GM23338 (cell line): ENCODE measurements at regions not wholly inside any gene's neighbourhood (a gene's known extent, or its start where the extent isn't known, plus 50 kb on each side); places are given as distances from the start of the nearest gene placed in this dataset.

ENCODE experiments used
- ATAC-seq: fragments of 200-7000 bp; cut with Tn5 transposase; 3 replicates; pipeline ENCODE4 v1.9.1; 2020
- DNase-seq: peaks from one replicate; pipeline ENCODE4 v3.0.0-alpha.2; 2015; ENCODE audit warnings: low spot score
- H2AFZ ChIP-seq: fragments of 200-600 bp; sonication (generic); 2 replicates; pipeline ENCODE4 v1.8.0; 2016; ENCODE audit warnings: antibody characterized with exemption, mild to moderate bottlenecking, moderate library complexity
- H3F3A ChIP-seq: fragments of 200-600 bp; sonication (generic); replicated peaks from 2 replicates; pipeline ENCODE4 v1.8.0; 2017; ENCODE audit warnings: antibody characterized with exemption, mixed run types, low read depth
- H3K27ac ChIP-seq: fragments of 200-600 bp; sonication (generic); 2 replicates; pipeline ENCODE4 v1.6.1; 2016; ENCODE audit warnings: low read depth
- H3K27me3 ChIP-seq: fragments of 200-600 bp; sonication (generic); 2 replicates; pipeline ENCODE4 v1.8.0; 2016; ENCODE audit warnings: mild to moderate bottlenecking, mixed run types, moderate library complexity; ENCODE audit not compliant: insufficient read depth
- H3K36me3 ChIP-seq: fragments of 200-600 bp; sonication (generic); 2 replicates; pipeline ENCODE4 v1.8.0; 2016; ENCODE audit warnings: mild to moderate bottlenecking; ENCODE audit not compliant: insufficient read depth
- H3K4me1 ChIP-seq: fragments of 200-600 bp; sonication (generic); 2 replicates; pipeline ENCODE4 v1.8.0; 2016; ENCODE audit warnings: mild to moderate bottlenecking, moderate library complexity; ENCODE audit not compliant: insufficient read depth
- H3K4me2 ChIP-seq: fragments of 200-600 bp; sonication (generic); 2 replicates; pipeline ENCODE4 v1.7.1; 2017; ENCODE audit warnings: mixed run types
- H3K4me3 ChIP-seq: fragments of 200-600 bp; sonication (generic); 2 replicates; pipeline ENCODE4 v1.6.1; 2016; ENCODE audit warnings: mixed run types
- H3K79me2 ChIP-seq: fragments of 200-600 bp; sonication (generic); replicated peaks from 2 replicates; pipeline ENCODE4 v1.8.0; 2017; ENCODE audit warnings: mild to moderate bottlenecking; ENCODE audit not compliant: insufficient read depth
- H3K9me2 ChIP-seq: fragments of 200-600 bp; sonication (generic); 2 replicates; pipeline ENCODE4 v1.8.0; 2017; ENCODE audit not compliant: insufficient read depth
- H4K20me1 ChIP-seq: fragments of 200-600 bp; sonication (generic); replicated peaks from 2 replicates; pipeline ENCODE4 v1.8.0; 2017; ENCODE audit warnings: mild to moderate bottlenecking; ENCODE audit not compliant: insufficient read depth
- H3K27ac Mint-ChIP-seq: 2 replicates; pipeline ENCODE4 v1.8.0; 2020; ENCODE audit warnings: inconsistent platforms, mild to moderate bottlenecking, moderate library complexity, mixed read lengths
- H3K27me3 Mint-ChIP-seq: 3 replicates; pipeline ENCODE4 v1.8.0; 2022; ENCODE audit warnings: low read depth, mild to moderate bottlenecking, moderate library complexity, mixed read lengths, inconsistent platforms; ENCODE audit not compliant: insufficient read depth, poor library complexity
- H3K36me3 Mint-ChIP-seq: 3 replicates; pipeline ENCODE4 v1.8.0; 2021; ENCODE audit warnings: low read depth, mild to moderate bottlenecking, inconsistent platforms, moderate library complexity, mixed read lengths
- H3K4me1 Mint-ChIP-seq: 3 replicates; pipeline ENCODE4 v1.8.0; 2020; ENCODE audit warnings: mild to moderate bottlenecking, inconsistent platforms, mixed read lengths
- H3K4me3 Mint-ChIP-seq: 3 replicates; pipeline ENCODE4 v1.8.0; 2021; ENCODE audit warnings: moderate library complexity, mild to moderate bottlenecking, inconsistent platforms, mixed read lengths
- H3K9me3 Mint-ChIP-seq: 3 replicates; pipeline ENCODE4 v1.8.0; 2020; ENCODE audit warnings: moderate library complexity, mild to moderate bottlenecking, inconsistent platforms, mixed read lengths
- CREB1 ChIP-seq: fragments of 250-450 bp; sonication (Bioruptor Pico); IDR thresholded peaks from 2 replicates; pipeline ENCODE4 v1.5.0; 2020; ENCODE audit warnings: low read depth, mild to moderate bottlenecking, moderate library complexity
- CTCF ChIP-seq, 2 experiments: fragments of 200-600 bp in 1 of 2; sonication (generic) in 1 of 2; conservative IDR thresholded peaks; 2 replicates each; pipeline versions ENCODE4 v1.5.1 to v1.6.1; 2016 to 2017; ENCODE audit warnings: antibody characterized with exemption in 2 of 2, low read depth in 2 of 2, mild to moderate bottlenecking in 2 of 2, moderate library complexity in 1 of 2
- EZH2 ChIP-seq: fragments of 200-600 bp; sonication (generic); IDR thresholded peaks from one replicate; pipeline ENCODE4 v1.8.0; 2017; ENCODE audit warnings: antibody characterized with exemption, mild to moderate bottlenecking, low read depth; ENCODE audit not compliant: unreplicated experiment
- EZH2phosphoT487 ChIP-seq: fragments of 200-600 bp; sonication (generic); IDR thresholded peaks from one replicate; pipeline ENCODE4 v1.8.1; 2018; ENCODE audit warnings: antibody characterized with exemption; ENCODE audit not compliant: unreplicated experiment
- JUNB ChIP-seq: IDR thresholded peaks from one replicate; pipeline ENCODE4 v1.6.1; 2016; ENCODE audit warnings: antibody characterized with exemption; ENCODE audit not compliant: unreplicated experiment
- NANOG ChIP-seq: IDR thresholded peaks from 2 replicates; pipeline ENCODE4 v1.6.1; 2016; ENCODE audit warnings: antibody characterized with exemption, borderline replicate concordance
- POLR2AphosphoS5 ChIP-seq: IDR thresholded peaks from 2 replicates; pipeline ENCODE4 v1.6.1; 2016; ENCODE audit warnings: antibody characterized with exemption, low read depth
- REST ChIP-seq: IDR thresholded peaks from one replicate; pipeline ENCODE4 v1.6.1; 2018; ENCODE audit warnings: antibody characterized with exemption; ENCODE audit not compliant: unreplicated experiment
- STAT1 ChIP-seq: IDR thresholded peaks from one replicate; pipeline ENCODE4 v1.6.1; 2016; ENCODE audit warnings: antibody characterized with exemption; ENCODE audit not compliant: unreplicated experiment
- ZNF114 ChIP-seq: fragments of 250-450 bp; sonication (Bioruptor Pico); IDR thresholded peaks from 2 replicates; pipeline ENCODE4 v1.5.0; 2020; ENCODE audit warnings: mild to moderate bottlenecking, moderate library complexity
- ZNF331 ChIP-seq: fragments of 250-450 bp; sonication (Bioruptor Pico); IDR thresholded peaks from 2 replicates; pipeline ENCODE4 v1.5.0; 2020; ENCODE audit warnings: low read depth, mild to moderate bottlenecking, moderate library complexity
- TF ChIP-seq, protein P1 (sequence below): IDR thresholded peaks from 2 replicates; pipeline ENCODE4 v1.6.1; 2016; ENCODE audit warnings: antibody characterized with exemption
- TF ChIP-seq, protein P2 (sequence below): fragments of 250-450 bp; sonication (Bioruptor Pico); IDR thresholded peaks from 2 replicates; pipeline ENCODE4 v1.5.0; 2020; ENCODE audit warnings: mild to moderate bottlenecking, moderate library complexity

DNA sequence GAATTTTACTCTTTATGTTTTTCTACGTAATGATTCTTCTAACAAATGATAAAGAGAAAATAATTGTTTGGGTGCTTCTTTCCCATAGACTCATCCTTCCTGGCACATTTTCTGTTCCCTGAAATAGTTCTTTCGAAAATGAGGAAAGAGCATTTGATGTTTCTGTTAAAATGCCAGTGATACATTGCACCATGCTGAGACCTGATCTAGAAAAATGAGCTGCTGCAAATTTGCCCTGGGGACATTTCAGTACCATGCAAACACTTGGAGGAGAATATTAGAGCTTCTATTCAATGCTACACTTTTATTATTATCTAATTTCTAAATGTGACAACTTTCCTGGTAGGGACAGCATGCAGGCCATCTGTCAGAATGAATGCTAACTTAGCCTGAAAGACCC, 83.3 kb downstream of the C4orf33 start:
- Histone ChIP-seq H3K9me2 (no peaks in the 10 kb centered on the region), H4K20me1 (no peaks in the 10 kb centered on the region), H3F3A (no peaks in the 10 kb centered on the region), H3K4me2 (no peak overlapping the region), H3K27ac (no peak overlapping the region), H3K4me1 (no peaks in the 10 kb centered on the region), H3K79me2 (no peaks in the 10 kb centered on the region), H3K4me3 (no peak overlapping the region), H3K36me3 (no peaks in the 10 kb centered on the region), H3K27me3 (no peaks in the 10 kb centered on the region), H2AFZ (no peak overlapping the region)
- Mint-ChIP-seq H3K4me3 (no peak overlapping the region), H3K4me1 (no peaks in the 10 kb centered on the region), H3K27ac (no peak overlapping the region), H3K27me3 (peaks cover 1% of the 10 kb centered on the region), H3K36me3 (no peaks in the 10 kb centered on the region), H3K9me3 (no peaks in the 10 kb centered on the region; the same call in 2 of the 3 replicates)
- ATAC-seq (no peak), DNase-seq (no peak)
- TF ChIP-seq EZH2 (no peak), POLR2AphosphoS5 (no peak), CTCF (conservative IDR thresholded peaks at IDR 0.05; ENCODE audit: low read depth in 2 of 2) (no peak), STAT1 (no peak), CREB1 (no peak), ZNF331 (CRISPR knock-in tag) (no peak), REST (no peak), ZNF114 (no peak), JUNB (no peak), NANOG (no peak), EZH2phosphoT487 (no peak)
- TF ChIP-seq, protein P1, sequence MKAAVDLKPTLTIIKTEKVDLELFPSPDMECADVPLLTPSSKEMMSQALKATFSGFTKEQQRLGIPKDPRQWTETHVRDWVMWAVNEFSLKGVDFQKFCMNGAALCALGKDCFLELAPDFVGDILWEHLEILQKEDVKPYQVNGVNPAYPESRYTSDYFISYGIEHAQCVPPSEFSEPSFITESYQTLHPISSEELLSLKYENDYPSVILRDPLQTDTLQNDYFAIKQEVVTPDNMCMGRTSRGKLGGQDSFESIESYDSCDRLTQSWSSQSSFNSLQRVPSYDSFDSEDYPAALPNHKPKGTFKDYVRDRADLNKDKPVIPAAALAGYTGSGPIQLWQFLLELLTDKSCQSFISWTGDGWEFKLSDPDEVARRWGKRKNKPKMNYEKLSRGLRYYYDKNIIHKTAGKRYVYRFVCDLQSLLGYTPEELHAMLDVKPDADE: no peak
- TF ChIP-seq, protein P2, sequence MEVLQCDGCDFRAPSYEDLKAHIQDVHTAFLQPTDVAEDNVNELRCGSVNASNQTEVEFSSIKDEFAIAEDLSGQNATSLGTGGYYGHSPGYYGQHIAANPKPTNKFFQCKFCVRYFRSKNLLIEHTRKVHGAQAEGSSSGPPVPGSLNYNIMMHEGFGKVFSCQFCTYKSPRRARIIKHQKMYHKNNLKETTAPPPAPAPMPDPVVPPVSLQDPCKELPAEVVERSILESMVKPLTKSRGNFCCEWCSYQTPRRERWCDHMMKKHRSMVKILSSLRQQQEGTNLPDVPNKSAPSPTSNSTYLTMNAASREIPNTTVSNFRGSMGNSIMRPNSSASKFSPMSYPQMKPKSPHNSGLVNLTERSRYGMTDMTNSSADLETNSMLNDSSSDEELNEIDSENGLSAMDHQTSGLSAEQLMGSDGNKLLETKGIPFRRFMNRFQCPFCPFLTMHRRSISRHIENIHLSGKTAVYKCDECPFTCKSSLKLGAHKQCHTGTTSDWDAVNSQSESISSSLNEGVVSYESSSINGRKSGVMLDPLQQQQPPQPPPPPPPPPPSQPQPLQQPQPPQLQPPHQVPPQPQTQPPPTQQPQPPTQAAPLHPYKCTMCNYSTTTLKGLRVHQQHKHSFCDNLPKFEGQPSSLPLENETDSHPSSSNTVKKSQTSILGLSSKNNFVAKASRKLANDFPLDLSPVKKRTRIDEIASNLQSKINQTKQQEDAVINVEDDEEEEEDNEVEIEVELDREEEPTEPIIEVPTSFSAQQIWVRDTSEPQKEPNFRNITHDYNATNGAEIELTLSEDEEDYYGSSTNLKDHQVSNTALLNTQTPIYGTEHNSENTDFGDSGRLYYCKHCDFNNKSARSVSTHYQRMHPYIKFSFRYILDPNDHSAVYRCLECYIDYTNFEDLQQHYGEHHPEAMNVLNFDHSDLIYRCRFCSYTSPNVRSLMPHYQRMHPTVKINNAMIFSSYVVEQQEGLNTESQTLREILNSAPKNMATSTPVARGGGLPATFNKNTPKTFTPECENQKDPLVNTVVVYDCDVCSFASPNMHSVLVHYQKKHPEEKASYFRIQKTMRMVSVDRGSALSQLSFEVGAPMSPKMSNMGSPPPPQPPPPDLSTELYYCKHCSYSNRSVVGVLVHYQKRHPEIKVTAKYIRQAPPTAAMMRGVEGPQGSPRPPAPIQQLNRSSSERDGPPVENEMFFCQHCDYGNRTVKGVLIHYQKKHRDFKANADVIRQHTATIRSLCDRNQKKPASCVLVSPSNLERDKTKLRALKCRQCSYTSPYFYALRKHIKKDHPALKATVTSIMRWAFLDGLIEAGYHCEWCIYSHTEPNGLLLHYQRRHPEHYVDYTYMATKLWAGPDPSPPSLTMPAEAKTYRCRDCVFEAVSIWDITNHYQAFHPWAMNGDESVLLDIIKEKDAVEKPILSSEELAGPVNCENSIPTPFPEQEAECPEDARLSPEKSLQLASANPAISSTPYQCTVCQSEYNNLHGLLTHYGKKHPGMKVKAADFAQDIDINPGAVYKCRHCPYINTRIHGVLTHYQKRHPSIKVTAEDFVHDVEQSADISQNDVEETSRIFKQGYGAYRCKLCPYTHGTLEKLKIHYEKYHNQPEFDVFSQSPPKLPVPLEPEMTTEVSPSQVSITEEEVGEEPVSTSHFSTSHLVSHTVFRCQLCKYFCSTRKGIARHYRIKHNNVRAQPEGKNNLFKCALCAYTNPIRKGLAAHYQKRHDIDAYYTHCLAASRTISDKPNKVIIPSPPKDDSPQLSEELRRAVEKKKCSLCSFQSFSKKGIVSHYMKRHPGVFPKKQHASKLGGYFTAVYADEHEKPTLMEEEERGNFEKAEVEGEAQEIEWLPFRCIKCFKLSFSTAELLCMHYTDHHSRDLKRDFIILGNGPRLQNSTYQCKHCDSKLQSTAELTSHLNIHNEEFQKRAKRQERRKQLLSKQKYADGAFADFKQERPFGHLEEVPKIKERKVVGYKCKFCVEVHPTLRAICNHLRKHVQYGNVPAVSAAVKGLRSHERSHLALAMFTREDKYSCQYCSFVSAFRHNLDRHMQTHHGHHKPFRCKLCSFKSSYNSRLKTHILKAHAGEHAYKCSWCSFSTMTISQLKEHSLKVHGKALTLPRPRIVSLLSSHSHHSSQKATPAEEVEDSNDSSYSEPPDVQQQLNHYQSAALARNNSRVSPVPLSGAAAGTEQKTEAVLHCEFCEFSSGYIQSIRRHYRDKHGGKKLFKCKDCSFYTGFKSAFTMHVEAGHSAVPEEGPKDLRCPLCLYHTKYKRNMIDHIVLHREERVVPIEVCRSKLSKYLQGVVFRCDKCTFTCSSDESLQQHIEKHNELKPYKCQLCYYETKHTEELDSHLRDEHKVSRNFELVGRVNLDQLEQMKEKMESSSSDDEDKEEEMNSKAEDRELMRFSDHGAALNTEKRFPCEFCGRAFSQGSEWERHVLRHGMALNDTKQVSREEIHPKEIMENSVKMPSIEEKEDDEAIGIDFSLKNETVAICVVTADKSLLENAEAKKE (CRISPR knock-in tag): no peak
